Medulla oblongata (tissue), 1 donor: ENCODE measurements at regions not wholly inside any gene's neighbourhood (a gene's known extent, or its start where the extent isn't known, plus 50 kb on each side); places are given as distances from the start of the nearest gene placed in this dataset.

Experiments used
- DNase-seq: peaks from one replicate; pipeline ENCODE4 v3.0.0-alpha.2; 2015; ENCODE audit errors: extremely low spot score

DNA sequence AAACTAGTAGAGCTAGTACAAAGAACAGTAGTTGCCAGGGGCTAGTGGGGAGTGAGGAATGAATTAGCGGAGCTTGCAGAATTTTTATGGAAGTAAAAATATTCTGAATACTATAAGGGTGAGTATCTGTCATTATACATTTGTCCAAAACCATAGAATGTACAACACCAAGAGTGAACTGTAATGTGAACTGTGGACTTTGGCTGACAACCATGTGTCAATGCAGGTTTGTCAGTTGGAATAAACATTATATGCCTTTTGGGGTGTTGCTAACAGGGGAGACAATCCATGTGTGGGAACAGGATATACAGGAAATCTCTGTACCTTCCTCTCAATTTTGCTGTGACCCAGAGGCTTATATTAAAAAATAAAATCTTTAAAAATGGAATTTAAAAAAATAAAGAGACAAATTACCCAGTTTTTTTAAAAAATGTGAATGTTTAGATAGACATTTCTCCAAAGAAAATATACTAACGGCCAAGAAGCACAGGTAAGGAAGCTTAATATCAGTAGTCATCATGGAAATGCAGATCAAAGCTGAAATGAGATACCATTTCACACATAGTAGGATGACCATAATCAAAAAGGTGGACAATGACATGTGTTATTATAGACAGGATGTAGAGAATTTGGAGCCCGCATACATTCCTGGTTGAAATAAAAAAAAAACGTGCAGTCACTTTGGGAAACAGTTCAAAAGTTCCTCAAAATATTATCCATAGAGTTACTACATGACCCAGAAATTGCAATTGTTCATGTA lies 899.8 kb downstream of the RAB28 start:
- DNase-seq = no peak

DNA sequence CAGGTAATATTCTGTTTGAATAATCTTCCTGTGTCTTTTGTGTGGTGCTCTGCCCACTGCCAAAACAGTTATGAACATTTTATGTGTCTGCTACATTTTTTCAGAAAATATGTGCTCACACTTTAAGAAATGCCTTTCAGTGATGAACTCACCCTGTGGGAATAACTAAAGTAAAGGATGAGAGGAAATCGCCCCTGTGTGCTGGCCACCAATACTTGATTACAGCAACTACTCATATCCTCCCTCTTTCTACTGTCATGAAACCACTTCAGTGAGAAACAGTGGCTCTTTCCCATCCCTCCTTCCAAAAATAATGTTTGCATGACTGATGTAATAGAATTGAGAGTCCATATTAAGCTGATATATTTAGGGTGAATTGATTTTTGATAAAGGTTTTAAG lies 900.9 kb downstream of the RAB28 start:
- DNase-seq = no peak

DNA sequence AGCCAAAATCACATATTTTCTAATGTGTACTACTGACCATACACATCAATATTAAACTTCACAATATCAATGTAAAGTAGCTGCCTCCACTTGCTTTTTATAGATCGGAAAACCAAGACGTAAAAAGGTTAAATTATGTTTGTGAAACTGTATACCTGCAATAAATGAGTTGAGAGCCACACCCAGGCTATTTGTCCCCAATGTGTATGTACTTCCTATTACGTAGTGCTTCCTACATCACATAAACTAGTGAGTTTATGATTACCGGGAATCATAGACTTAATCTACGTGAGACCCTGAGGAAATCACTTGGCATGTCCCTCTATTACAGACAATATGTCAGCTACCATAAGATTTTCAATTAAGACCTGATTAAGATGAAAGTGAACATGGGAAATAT lies 903.4 kb downstream of the RAB28 start:
- DNase-seq = no peak

DNA sequence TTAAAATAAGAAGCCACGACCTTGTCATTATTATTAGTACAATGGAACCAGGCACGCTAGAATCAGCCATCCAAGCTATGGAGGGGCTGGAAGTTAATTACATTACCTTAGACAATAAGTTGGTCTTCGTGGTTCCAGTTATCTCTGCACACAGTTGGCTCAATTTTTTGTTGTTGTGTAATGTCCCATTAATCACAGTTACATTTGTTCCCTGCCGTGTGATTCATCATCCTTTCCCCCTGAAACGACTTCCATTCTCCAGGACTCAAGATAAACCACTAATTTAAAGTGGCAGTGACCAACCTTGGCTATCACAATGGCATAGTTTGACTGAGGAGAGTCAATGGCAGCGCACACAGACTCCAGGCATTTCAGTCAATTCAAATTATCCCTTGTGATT lies 905.0 kb downstream of the RAB28 start:
- no peak for DNase-seq

DNA sequence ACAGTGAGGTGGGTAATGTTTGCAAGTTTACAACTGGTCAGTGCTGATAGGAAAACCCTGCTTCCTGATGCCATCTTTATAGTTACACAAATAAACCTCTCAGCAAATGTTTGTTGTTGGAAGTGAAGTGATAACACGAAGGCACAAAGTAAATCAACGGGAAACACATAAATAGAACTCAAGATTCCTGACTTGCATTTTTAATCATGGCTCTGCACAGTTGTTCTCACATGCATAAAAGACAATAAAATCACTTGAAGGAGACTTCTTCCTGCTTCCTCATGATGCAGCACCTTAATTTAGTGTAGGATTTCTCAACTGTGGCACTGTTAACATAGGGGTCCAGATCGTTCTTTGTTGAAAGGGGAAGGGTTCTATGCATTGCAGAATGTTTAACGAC lies 907.7 kb downstream of the RAB28 start:
- DNase-seq = no peak

DNA sequence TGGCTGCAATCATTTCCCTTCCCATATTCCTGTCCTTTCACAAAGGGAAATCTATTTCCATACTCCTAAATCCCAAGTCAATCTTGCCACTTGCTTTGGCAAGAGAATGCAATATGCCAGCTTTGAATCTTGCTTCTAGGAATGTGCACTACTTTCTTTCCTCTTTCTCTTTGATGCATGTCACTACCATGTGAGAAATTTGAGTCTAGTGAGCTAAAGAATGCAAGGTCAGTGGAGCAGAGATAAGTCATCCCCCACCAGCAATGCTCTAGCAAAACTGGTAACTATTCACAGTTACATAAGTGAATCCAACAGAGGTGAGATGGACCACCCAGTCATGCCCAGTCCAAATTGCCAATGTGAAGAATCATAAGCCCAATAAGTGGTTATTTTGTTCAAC lies 910.4 kb downstream of the RAB28 start:
- no peak for DNase-seq

DNA sequence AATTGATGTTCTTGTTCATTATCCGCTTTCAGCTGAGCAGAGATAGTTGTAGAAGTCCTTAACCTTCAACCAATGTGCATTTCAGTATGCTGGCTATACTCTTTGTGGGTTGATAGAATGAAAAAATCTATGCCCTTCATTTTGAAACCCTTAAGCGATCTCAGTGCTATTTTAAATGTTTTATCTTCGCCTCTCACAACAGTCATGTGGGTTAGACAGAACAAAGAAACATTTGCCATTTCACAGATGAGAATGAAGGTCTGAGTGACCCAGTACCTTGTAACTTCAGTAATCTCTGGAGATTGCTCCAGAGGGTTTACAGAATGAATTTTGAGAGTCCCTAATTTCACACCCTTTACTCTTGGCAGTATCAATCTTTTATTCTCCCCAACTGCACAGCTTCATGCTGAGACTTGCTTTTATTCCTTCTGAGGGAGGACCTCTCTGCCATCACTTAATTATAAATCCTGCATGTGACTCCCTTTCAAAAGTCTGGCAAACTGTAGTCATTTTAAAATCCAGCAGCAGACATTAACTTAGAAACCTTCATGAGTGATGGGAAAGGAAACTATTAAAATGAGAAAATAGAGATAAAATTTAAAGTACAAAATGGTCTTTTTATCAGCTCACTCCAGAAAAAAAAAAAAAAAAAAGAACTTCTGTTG lies 921.5 kb downstream of the RAB28 start:
- DNase-seq = no peak

DNA sequence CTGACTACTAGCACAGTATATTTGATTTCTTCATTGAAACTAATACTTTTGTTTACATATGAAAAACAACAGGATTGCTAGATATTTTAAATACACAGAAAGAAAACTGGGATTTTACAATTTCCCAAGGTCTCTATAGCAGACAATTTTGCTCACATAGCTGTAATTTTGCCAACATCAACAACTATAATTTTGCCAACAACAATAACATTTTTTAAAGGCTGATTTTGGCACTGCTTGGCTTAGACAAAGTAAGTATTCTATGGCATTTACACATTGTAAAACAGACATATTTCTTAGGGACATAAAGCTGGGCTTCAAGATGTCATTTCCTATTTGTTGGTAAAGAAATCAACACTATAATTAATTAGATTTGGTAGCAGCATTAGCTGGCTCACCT lies 922.1 kb downstream of the RAB28 start:
- DNase-seq = no peak

DNA sequence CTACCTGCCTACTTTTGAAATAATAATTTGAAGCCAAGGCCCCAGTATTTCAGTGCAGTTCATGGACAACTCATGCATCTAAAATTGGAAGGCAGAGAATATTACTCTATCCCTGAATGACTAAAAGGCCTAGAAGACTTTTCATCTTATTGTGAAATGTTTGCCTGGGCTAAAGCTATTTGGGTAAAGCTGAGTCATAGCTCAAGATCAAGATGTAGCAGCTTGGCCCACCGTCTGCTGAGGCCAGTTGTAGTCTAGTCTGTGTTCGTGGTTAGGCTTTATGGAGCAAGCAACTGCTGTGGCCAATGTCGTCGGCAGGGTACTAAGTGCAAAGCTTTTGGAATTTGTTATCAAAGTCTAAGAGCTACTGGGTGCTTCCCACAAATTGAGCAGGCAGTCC lies 929.1 kb downstream of the RAB28 start:
- DNase-seq = no peak

DNA sequence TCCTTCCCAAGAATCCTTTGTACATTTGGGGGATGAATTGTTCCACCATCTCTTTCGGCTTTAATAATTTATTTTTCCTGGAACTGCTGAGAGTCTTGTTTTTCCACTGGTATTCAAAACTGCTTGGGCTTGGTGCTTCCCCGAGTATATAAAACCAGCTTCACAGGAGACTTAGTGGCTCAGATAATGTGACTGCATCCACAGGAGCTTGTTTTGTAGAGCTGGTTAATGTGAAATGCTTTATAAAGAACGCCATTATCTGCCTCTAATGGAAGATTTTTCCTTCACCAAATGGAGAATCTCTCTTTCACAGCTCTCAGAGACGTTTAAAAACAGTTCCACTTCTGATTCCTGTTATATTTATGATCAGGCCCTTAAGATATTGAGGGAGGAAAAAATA lies 935.5 kb downstream of the RAB28 start:
- DNase-seq = no peak

DNA sequence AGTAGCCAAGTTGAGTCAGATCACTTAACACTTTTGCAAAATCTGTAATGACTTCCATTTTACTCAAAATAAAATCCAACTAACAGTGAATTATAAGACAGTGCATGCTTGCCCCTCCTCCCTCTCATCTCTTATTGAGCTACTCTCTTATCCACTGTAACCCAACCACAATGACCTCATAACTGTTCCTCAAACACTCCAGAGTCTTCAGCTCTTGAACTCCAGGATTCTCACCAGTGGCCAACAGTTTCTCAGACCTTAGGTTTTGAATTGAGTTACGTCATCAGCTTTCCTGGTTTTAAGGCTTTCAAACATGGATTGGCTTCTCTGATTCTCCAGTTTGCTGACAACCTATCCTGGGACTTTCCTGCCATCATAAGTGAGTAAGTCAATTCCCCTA lies 938.3 kb downstream of the RAB28 start:
- no peak for DNase-seq

DNA sequence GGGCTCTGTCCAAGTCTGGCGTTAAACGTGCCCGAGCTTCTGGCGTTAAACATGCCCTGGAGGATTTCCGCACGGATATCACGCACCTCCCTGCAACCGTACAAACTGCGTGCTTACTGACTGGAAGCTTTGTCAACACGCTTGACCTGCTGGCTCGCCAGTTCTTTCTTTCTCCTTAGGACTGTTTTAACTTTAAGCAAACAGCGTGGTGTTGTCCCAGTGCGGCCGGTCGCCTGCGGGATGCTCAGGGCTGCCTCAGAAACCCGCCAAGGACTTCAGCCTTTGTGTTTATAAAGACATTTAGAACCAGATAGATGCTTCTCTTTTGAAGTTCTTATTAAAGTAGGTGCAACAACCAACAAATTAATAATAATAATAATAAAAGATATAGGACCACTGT lies 946.0 kb downstream of the RAB28 start:
- no peak for DNase-seq

DNA sequence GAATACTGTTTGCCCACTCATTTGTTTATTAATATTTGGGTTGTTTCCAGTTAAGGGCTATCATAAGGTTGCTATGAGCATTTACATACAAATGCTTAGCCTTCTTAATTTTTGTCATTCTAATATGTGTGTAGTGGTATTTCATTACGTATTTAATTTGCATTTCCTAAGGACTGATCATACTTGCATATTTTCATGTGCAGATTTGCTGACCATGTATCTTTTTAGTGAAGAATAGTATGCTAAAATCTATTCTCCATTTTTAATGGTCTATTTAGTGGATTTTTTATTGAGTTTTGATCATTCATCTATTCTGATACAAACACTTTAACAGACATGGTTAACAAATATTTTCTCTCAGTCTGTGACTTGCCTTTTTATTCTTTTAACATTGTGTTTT lies 949.5 kb downstream of the RAB28 start:
- no peak for DNase-seq

DNA sequence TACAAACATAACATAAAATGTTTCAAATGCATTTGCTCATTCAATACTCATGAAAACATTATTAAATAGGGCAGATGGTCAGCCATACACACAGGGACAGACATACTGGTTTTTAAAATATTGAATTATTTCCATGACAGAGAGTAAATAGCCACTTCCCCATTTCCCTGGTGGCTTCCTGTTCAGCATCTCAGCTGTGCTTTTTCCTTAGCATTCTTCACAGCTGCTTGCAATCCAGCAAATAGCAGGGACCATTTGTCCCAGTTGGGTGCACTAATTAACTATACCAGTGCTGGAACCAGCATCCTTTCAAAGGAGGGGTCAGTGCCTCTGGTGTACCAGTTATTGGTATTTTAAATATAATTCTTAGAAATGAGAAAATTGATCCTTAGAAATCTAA lies 964.7 kb downstream of the RAB28 start:
- DNase-seq = no peak

DNA sequence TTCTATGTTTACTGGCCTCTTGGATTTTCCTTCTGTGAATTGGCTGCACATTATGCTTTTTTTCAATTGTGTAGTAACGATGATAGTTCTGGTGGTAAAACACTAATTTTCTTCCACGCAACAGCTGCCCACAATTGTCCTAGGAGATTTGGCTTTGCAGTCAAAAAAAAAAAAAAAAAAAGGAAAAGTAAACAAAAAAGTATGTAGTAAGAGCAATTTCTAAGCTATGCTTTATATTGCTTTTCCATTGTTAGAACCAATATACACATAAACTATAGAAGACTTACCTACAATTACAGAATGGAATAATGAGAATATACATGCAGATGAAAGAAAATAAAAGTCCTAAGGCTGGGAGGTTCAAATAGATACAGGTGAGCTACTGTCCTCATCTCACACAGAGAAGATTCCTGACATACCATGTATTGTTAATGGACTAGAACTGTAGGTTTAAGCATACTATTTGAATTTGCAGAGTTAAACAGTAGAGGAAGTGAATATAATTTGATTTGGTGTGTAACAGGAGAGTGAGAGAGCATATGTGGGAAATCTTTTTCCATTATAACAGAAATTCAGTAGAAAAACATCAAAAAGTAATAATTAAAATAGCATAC lies 976.2 kb downstream of the RAB28 start:
- DNase-seq = no peak

DNA sequence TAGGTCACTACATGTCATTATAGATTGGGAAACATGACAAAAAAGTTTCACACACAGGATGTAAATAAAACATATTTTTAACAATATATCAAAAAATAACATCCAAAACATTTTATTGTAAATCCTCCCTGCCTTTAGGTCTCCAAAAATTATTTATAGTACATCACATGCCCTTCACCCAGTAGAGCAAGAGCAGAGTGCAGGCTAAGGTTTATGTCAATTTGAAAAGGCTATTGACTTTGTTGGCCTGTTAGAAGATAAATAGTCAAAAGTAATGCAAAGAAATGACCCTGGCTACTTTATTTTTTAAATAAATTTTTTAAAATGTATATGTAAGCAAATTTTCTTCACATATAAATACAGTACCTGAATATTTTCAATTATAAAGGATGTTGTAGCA lies 983.7 kb downstream of the RAB28 start:
- no peak for DNase-seq

DNA sequence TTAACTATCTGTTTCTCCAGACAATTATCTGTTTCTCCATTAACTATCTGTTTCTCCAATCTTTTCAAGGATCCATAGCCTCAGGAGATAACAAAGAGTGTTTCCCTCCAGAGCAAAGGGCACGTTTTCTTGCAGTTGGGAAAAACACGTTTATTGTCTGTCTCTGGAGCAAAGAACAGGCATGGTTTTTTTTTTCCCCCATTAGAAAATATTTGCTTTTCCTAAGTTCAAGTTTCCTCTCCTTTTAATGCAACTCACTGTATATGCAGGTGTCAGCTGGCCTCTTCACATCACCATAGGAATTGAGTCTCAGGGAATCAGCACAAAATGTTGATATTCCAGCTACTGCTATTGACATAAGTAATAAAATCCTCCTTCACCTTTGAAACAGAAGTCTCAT lies 984.4 kb downstream of the RAB28 start:
- no peak for DNase-seq

DNA sequence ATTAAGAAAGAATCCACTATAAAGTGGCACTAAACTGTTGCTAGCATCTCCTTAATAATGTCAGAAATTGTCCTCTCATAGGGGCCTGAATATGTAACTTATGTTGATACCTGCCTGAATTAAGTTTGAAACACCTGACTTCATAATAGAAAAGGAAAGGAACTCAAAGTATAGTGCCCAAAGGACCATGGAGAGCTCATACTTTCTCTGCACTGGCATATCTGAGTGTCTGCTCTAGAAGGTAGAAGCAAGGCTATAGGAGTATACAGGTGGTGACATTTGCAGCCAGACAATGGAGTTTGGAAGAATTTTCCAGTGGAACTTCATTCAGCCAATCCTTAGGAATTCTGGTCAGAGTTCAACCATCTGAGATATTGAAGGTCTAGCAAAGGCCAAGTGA lies 988.9 kb downstream of the RAB28 start:
- no peak for DNase-seq

DNA sequence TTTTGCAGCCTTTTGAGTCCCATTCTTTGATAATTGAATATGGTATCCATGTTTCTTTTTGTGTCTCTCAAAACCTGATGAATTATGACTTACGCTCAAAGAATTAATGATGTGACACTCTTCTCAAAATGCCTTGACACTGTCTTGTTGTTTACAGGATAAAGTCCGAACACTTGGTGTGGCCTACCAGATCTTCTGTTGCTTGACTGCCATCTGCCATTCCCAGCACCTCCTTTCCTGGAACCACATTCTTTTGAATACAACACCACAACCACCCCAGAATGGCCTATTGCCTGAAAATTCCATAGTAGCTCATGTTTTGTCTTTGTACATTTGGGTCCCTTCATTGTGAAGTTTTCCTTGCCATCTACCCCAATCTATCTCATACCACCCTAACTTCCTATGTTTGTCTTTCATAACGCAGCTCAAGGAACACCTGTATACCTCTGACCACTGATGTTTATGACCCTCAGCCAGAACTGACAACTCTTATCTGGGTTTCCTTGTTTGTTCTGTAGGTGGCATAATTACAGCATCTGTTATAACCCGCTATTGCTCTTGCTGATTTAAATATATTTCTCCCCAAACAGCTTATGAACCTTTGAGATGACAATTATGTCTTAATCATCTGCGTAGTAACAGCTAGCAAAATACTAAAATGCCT lies 991.3 kb downstream of the RAB28 start:
- no peak for DNase-seq

DNA sequence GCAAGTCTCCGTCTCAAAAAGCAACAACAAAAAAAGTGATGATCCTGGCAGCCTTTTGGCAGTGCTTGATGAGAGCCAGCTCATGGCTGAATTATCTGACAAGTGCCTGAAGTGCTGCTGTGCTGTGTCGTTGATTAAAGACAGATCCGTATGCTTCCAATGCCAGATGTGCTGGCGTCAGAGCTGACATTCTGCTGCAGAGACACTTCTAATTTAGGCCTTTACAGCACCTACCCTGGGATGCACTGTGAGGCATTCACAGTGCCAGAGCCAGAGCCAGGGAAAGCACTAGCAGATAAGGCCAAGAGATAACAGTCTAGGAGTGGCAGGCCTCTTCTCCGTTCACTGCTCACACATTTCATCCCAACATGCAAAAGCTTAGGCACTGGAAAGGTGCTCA lies 995.5 kb downstream of the RAB28 start:
- no peak for DNase-seq

DNA sequence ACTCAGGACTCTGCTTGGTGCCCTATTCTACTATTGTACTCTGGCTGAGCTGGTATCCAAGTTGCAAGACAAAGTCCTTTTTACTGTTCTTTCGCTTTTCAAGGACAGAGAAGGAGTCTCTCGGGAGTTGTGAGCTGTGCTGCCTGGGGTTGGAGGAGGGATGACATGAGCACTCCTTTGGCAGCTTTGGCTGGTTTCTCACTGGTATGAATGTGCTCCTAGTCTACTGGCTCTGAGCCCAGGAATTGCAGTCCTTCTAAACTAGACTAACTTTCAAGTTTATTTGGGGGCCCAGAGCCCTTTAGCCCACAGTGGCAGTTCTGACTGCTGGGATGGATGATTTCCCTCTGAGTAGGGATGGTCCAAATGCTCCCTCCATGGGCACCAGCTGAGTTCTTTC lies 997.1 kb downstream of the RAB28 start:
- no peak for DNase-seq

DNA sequence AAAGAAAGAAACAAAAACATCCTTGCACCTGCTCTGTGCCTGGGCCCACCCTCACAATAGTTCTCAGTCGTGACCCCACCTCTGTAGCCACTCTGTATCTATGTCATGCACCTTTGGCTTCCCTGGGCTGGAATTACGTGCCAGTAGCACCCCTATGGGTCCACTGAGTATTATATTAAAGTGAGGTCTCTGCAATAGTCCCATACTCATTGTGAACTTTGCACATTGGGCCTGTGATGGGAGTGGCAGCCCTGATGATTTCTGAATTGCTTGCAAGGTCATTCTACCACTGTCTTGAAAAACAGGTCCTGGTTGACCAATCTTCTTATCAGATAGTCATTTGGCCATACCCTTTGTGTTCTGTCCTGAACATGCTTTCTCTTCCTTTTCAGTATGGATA lies 1012.1 kb downstream of the RAB28 start:
- DNase-seq = no peak

DNA sequence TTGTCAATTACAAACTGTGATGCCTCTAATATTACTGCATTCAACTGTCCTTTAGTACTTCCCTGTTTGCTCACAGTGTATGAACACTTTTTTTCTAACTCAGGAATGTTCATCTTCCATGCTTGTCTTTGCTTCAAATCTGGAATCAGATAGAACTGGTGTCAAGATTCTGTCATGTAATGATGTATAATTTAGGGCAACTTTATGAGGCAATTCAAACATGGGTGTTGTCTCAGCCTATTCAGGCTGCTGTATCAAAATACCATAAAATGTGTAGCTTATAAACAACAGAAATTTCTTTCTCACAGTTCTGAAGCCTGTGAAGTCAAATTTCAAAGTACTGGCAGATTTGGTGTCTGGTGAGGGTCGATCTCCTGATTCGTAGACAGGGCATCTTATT lies 1012.9 kb downstream of the RAB28 start:
- DNase-seq = no peak
